ENCODE measurements at regions not wholly inside any gene's neighbourhood (a gene's known extent, or its start where the extent isn't known, plus 50 kb on each side); places are given as distances from the start of the nearest gene placed in this dataset.
"Not testable (repeated sequence)": the region's sequence is repeated elsewhere in the genome, so short reads cannot be mapped to it uniquely, and the experiment has no call there.

GRCh38 chr2:91525587-91525986 lies 2834.1 kb downstream of the RPIA start:
- TF ChIP-seq CTCF, POLR2A (IDR thresholded peaks at IDR 0.05): not testable (repeated sequence)

All from Peyer's patch (tissue), 4 donors.